ENCODE measurements at regions not wholly inside any gene's neighbourhood (a gene's known extent, or its start where the extent isn't known, plus 50 kb on each side); places are given as distances from the start of the nearest gene placed in this dataset.
"Not testable (repeated sequence)": the region's sequence is repeated elsewhere in the genome, so short reads cannot be mapped to it uniquely, and the experiment has no call there.

DNA sequence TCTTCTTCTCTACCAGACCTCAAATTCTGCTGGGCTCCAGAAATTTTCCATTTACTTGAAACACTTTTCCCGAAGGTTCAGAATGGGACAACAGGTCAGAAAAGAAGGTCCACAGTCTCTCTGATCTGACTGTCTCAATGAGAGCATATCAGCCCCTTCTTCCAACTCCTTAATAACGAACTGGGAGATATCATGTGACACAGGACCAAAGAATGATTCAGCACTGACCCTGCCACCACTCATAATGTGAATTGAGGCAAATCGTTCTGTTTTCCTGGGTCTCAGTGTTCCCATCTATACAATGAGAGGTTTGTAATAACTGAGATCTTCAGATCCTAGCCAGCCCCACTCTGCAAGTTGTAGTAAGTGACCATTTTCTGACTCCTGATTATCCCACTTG, 500.5 kb downstream of the NTRK3 start:
- DNase-seq (ENCODE audit: low spot score) (no peak), ATAC-seq (no peak)
- intact Hi-C loops (cut with DNase I), result no loop called here

DNA sequence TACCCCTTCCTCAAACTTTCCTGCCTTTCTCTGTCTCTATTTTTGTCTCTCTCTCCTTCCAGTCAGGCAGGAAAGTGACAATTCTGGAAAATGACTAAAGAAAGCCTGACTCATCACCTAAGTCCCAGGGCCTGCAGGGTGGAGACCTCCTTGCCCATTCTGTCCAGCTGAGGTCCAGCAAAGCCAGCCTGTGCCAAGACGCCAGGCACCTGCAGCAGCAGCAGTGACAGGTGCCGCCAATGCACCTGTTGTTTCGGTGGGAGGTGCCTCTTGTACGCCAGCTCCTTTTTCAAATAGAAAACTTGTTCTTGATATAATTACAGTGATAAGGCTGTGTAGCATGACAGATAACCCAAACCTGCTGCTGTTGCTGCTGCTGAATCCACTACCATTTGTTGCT, 501.3 kb downstream of the NTRK3 start:
- DNase-seq (ENCODE audit: low spot score) (no peak), ATAC-seq (no peak)
- intact Hi-C loops (cut with DNase I), result no loop called here

DNA sequence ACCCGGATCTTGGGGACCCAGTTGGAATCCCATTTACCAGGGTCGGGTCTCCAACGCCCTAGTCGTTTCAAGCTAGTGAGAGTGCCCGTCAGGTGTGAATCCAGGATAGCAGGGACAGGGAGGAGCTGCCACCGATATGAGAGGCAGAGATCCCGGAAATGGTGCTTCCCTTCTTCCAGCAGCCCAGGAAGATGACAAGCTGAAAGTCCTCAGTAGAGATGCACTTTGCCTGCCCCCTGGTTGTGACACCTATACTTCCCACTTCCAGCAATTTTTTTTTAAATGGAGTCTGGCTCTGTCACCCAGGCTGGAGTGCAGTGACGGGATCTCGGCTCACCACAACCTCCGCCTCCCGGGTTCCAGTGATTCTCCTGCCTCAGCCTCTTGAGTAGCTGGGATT, 503.0 kb downstream of the NTRK3 start:
- DNase-seq (ENCODE audit: low spot score) (no peak), ATAC-seq (no peak)
- intact Hi-C loops (cut with DNase I), result no loop called here

DNA sequence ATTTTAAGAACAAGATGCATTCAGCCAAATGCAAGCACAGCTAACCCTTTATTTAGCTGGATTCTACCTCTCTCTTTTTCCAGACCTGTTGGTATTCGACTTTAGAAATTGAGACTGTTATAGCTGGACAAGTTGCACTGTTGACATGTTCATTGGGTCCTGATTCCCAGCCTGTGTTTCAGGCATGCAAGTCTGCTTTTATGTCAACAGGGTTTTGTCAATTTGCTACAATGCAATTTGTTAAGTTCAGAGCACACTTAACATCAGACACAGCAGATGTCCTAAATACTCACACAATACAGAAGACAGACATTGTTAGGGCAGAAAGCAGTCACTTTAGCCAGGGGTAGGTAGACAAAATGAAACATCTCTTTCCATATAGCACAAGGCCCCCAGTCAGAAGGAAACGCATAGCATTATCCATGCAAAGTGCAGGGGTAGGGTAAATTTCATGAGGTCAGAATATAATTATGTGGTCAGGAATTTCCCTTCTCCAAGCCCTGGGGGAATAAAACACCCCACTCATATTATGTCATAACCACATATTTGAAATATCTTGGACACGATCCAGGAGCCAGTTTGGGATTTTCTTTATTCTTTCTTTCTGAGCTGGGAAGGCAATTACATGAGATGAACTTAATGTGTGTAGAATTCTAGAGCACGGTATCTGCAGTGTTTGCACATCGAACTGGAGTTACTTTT, 504.1 kb downstream of the NTRK3 start:
- intact Hi-C loops (cut with DNase I), result no loop called here
- DNase-seq (ENCODE audit: low spot score) (no peak), ATAC-seq (peak; percentile 81)

DNA sequence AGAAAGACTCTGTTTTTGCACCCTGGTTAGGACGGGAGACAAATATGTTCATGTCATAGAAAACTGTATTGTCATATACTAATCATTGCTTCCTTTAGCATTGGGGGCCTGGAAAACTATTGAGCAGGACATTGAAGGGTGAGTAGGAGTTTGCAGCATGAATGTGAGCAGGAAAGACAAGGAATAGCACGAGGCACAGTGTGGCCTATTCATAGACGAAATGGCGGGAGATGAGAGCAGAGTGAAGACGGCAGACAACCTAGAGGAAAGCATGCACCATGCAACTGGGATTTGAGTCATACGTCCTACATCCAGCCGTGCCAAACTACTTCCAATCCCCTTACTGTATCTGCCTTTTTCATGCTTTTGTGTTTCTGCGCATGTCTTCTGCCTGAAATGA, 508.1 kb downstream of the NTRK3 start:
- ATAC-seq (no peak), DNase-seq (ENCODE audit: low spot score) (no peak)
- intact Hi-C loops (cut with DNase I), result no loop called here

DNA sequence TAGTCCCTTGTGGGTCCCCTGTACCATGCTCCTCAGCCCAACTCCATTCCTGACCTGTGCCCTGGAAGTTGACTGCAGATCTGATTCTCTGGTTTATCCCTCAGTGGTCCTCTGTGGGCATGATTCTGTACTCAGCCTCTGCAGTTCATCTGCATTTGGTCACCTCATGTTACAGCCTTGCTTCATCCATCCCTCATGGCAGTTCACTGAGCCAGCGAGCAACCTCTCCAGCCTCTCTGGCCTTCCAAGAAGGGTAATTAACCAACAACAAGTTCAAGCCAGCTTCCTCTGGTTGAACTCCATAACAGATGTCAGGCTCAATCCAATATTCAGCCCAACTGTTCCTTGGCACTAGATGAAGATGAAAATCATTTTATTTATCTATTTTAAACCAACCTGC, 509.5 kb downstream of the NTRK3 start:
- ATAC-seq, result peak; percentile 56
- intact Hi-C loops (cut with DNase I), result no loop called here
- DNase-seq (ENCODE audit: low spot score), result no peak

DNA sequence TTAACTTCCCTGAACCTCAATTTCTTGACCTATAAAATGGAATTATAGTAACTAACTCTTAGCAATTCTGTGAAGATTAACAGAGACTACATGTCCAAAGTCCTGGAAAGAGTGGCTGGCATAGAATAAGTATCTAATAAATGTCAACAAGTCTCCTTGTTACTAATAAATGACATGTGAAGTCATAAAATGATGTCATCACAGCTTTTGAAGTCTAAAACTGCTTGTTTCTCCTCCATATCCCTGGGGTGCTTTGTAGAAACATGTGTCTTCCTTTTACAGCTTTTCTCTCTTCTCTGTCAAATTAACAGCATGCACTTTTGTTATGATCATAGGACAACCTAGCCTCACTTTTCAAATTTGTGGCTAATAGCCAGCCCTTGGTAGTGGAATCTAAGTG, 510.2 kb downstream of the NTRK3 start:
- ATAC-seq (peak; percentile 61), DNase-seq (ENCODE audit: low spot score) (no peak)
- intact Hi-C loops (cut with DNase I), result no loop called here

DNA sequence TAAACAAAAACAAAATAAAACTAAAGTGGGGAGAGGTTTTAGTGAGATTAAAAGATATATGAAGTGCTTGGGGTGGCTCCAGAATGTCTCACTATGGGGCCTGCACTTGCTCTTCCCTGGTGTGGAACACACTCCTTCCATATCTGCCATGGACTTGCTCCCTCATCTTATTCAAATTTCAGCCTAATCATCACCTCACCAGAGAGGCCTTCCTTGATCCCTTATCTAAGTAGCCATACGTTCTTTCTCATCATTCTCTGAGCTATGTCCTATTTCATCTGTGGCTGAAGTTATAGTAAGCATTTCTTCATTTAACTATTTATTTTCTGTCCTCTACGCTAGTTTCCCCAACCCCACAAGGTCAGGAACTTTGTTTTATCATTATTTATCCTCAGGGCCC, 511.7 kb downstream of the NTRK3 start:
- no peak for DNase-seq (ENCODE audit: low spot score)
- no peak for ATAC-seq
- intact Hi-C loops (cut with DNase I), result no loop called here

DNA sequence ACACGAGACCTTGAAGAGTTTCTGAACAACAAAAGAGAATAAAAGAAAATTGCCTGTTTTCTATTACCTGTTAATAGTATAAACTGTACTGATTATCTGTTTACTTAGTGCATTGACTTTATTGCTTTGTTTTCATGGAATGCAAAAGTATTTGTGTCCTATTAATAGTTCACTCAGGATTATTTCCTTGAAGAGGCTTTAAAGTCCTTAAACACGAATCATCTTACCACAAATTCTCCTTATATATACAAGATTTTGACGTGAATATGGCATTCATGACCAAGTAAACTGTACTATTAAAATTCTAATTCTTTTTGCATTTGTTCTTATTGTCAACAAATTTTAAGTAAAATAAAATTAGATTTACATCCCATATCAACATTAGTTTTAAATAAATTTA, 513.0 kb downstream of the NTRK3 start:
- intact Hi-C loops (cut with DNase I), result no loop called here
- ATAC-seq (no peak), DNase-seq (ENCODE audit: low spot score) (no peak)

DNA sequence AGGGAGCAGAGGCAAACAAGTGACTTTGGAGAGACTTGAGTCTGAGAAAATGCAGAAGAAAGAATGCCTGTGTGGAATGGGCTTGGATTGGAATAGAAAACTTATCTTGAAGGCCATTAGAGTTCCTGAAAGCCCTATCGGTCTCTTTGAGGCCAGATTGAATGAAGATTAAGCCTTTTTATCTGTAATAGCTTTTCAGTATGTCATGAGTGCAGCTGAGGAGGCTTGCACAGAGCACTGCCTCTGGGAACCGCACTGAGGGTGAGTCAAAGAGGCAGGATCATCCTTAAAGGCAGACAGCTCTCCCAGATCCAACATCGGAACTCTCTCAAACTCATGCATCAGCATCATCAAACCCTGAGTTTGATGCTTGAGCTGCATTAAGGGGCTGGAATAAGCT, 515.2 kb downstream of the NTRK3 start:
- DNase-seq (ENCODE audit: low spot score), result no peak
- ATAC-seq, result no peak
- intact Hi-C loops (cut with DNase I), result no loop called here

DNA sequence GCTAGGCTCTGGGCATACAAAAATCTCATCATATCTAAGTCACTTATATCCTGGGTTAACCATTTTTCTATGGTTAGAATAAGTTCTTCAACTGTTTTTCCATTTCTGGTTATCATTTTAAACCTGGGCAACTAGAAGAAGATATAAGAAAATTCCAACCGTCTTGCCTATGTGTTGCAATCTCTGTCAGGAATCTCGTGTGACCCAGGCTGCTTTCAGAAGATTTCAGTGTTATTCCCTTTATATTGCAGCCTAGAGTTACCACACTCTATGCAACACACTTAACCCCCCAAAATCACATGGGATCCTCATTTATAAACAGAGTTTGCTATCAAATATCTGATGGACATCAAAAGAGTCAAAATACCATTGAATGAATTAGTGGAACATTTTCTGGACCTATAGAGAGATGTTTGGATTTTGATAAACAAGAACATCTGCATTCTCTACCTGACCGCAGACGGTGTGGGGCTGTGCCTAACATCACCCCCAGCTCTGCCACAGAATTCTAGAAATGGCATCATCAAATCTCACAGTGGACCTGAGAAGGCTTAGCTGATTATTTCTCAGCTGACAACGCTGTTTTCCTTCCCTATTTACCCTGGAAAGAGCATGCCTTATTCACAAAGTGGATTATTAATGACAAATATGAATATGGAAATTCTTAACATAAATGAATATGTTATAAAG, 515.7 kb downstream of the NTRK3 start:
- no peak for ATAC-seq

DNA sequence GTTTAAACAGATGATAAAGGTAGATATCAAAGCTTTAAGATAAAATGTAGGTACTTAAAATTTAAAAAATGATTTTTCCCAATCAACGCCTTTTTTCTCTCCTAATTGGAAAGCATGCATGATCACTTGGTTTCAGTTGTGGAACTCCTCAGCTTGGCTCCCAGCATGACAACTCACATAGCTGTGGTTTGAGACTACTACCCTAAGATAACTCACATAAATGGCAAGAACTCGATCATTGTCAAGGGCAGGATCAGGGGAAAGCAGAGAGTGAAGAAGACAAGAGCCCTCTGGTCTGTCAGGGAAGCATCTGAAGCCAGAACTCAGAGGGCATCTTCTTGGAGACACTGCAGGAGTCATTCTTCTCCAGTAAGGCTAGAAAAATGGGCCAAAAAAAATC, 516.7 kb downstream of the NTRK3 start:
- intact Hi-C loops (cut with DNase I), result no loop called here
- no peak for DNase-seq (ENCODE audit: low spot score)
- ATAC-seq, result no peak

More for the DNA sequence above, 515.7 kb downstream of the NTRK3 start:
- intact Hi-C loops (cut with DNase I), result no loop called here
- no peak for DNase-seq (ENCODE audit: low spot score)

DNA sequence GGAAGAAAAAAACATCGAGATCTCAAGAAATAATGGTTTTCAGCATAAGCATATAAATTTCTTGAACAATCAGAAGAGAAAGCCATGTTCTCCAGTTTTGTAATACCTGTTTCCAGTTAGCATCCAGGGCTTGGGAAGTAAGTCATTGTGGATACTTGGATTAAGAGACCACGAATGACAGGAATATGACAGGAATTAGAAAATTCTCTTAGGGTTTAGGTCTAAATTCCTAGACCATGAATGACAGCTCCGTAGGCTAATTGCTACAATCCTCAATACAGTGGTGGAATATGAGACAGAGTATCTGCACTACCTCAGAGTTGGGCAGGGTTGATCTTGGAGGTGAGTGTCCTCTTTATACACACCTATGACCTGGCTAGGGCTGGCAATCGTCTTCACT, 517.5 kb downstream of the NTRK3 start:
- ATAC-seq, result no peak
- intact Hi-C loops (cut with DNase I), result no loop called here
- DNase-seq (ENCODE audit: low spot score), result no peak

DNA sequence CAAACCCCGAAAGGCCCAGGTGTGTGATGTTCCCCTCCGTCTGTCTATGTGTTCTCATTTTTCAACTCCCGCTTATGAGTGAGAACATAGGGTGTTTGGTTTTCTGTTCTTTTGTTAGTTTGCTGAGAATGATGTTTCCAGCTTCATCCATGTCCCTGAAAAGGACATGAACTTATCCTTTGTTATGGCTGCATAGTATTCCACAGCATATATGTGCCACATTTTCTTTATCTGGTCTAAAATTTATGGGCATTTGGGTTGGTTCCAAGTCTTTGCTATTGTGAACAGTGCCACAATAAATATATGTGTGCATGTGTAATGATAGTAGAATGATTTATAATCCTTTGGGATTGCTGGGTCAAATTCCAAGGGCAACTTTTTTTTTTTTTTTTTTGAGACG, 519.1 kb downstream of the NTRK3 start:
- ATAC-seq; intact Hi-C loops (cut with DNase I); DNase-seq (ENCODE audit: low spot score): not testable (repeated sequence)

DNA sequence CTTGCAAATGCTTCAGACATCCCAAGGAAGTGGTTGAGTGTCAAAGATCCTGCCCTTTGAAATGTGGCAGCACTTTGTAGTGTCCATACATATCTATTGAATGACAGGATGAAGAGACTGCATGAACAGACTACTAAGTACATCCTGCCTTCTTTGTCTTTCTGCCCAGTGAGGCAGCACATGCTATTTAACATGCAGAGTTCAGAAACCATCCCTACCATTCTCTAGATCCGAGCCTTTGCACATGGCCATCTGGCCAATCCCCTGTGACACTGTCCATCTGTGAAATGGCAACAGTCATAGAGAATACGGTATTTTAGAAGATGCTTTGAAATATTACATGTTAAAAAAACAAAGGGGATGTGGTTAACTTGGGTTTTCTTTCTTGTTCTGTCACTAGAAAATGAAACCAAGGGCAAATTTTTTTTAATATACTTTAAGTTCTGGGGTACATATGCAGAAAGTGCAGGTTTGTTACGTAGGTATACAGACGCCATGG, 519.6 kb downstream of the NTRK3 start:
- ATAC-seq (no peak), DNase-seq (ENCODE audit: low spot score) (no peak)
- intact Hi-C loops (cut with DNase I), result no loop called here

DNA sequence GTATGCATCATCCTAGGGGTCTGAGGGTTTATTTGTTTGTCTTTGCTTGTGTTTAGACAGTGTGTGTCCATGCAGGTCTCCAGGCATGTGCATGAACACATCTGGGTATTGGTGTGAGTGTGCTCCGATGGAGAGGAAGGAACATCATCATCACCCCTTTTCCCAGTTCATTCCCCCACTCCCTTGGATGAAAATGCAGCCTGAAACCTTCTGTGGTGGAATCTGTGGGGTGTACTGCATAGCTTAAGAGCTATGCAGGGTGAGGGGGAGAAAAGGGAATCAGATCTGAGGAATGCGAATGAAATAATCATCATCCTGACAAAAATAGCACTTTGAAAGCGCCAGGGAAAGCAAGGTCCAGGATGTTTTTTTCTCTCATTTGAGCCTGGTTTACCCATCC, 520.1 kb downstream of the NTRK3 start:
- intact Hi-C loops (cut with DNase I), result no loop called here
- ATAC-seq (no peak), DNase-seq (ENCODE audit: low spot score) (no peak)

DNA sequence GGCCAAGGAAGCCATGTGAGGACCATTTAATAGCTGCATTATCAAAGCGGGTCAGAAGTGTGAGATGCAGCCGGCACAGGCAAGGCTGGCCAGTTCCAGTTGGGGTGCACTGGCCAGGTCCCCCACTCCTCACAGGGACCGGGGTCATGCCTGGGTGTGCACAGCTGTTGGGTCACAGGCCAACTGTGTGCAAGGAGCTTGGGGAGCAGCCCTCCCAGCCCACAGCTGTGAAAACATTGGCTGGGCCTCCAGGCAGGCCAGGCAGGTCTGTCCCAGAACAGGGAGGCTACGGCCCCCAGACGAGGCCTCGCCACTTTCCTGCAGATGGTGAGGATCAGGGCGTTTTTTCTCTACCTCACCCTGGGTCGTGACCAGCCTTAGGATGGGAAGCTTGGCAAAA, 521.0 kb downstream of the NTRK3 start:
- intact Hi-C loops (cut with DNase I), result no loop called here
- DNase-seq (ENCODE audit: low spot score) (peak; percentile 70), ATAC-seq (peak; percentile 96)

DNA sequence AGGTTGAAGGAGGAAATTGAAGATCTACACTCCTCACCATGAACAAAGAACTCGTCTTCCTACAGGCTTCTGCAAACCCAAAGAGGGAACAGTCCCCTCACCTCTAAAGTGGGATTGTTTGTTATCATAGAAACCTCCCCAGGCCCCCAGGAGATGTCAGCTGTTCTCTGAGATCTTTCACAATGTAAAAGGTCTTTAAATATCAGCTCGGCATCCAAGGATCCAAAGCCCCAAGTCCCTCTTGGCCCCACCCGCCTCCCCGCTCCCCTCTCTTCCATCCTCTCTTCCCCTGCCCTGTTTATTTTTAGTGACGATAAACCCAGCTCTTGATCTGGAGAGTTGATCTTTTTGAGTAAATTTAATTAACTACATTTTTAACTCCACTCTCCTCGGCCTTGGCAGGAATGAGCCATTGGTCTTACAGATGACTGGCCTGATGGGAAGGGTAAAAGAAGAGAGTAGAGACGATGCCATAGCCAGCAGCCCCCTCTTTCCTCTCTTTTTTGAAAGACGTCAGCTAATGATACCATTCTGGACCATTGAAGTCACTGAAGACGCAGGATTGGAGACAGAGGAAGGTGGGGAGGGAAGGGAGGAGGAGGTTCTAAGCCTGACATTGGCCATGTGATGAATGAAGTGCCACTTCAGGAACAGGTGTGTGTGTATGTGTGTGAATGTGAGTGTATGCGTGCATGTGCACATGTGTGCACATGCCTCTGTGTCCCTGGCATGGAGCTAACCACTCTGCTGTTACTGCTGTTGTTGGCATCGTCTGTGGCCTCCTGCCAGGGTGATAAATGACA, 521.8 kb downstream of the NTRK3 start:
- peak; percentile 66 for ATAC-seq

DNA sequence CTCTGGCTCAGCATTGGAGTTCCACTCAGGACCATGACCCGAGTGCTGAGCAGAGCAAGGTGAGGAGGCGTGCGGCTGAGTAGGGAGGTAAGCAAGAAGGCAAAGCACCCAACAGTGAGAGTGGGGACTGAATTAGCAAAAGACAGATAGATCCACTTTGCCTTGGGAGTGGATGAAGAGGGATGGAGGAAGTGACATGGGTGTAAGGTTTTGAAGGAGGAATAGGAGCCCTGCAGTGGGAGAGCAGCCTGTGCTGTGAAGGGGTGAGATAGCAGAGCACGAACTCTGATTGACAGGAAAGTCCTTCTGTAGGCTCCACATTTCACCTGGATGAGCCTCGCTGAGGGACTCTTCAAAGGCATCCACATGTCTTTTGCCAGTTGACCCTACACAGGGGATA, 522.6 kb downstream of the NTRK3 start:
- ATAC-seq, result no peak
- DNase-seq (ENCODE audit: low spot score), result no peak
- intact Hi-C loops (cut with DNase I), result no loop called here

More for the DNA sequence above, 521.8 kb downstream of the NTRK3 start:
- DNase-seq (ENCODE audit: low spot score), result no peak
- intact Hi-C loops (cut with DNase I), result no loop called here

DNA sequence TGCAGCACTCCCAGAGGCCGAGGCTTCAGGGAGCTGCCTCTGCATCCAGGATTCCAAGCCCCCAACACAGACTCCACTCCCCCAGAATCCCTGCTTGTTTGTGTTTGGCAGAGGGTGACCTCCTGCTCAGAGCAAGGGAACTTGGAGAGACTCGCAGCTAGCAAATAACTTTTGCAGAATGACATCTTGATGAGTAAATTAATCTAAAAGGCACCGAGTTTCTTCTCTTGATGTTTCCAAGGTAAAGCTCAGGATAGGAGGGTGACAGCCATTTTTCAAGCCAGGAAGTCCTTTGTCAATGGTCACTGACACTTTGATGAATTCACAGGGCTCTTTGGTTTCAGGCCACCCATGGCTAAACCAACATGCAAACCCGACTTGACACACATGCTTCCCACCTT, 523.0 kb downstream of the NTRK3 start:
- intact Hi-C loops (cut with DNase I), result no loop called here
- no peak for ATAC-seq
- DNase-seq (ENCODE audit: low spot score), result no peak

All from sciatic nerve (tissue), 2 donors.